Uterus (tissue), 3 donors: ENCODE measurements at regions not wholly inside any gene's neighbourhood (a gene's known extent, or its start where the extent isn't known, plus 50 kb on each side); places are given as distances from the start of the nearest gene placed in this dataset.

ENCODE experiments used
- DNase-seq, 2 donors: peaks; one replicate each; pipeline ENCODE4 v3.0.0-alpha.2; 2019 to 2020
- H3K27ac ChIP-seq, 2 donors: fragments of 200-600 bp; sonication (generic); 1 replicate in 1 of 2; 2 replicates in 1 of 2; pipeline ENCODE4 v1.5.1; 2016 to 2018
- H3K27me3 ChIP-seq, 2 donors: fragments of 200-600 bp; sonication (generic); one replicate each; pipeline ENCODE4 v1.5.1; 2018 to 2019; ENCODE audit warnings: control low read depth in 1 of 2
- H3K36me3 ChIP-seq, 2 donors: fragments of 200-600 bp; sonication (generic); one replicate each; pipeline ENCODE4 v1.5.1; 2019; ENCODE audit warnings: control low read depth in 1 of 2
- H3K4me1 ChIP-seq, 2 donors: fragments of 200-600 bp; sonication (generic); one replicate each; pipeline ENCODE4 v1.5.1; 2018 to 2019; ENCODE audit warnings: control low read depth in 1 of 2
- H3K4me3 ChIP-seq, 2 donors: fragments of 200-600 bp; sonication (generic); 1 replicate in 1 of 2; 2 replicates in 1 of 2; pipeline ENCODE4 v1.5.1; 2018 to 2019; ENCODE audit warnings: mild to moderate bottlenecking in 1 of 2
- H3K9me3 ChIP-seq, 2 donors: fragments of 200-600 bp; sonication (generic); one replicate each; pipeline ENCODE4 v1.5.1; 2019; ENCODE audit warnings: control low read depth in 1 of 2
- POLR2A ChIP-seq, 2 donors: fragments of 450-650 bp; IDR thresholded peaks; one replicate each; pipeline ENCODE4 v1.6.1; 2016; ENCODE audit warnings: antibody characterized with exemption in 2 of 2, mild to moderate bottlenecking in 1 of 2, moderate library complexity in 1 of 2
- intact Hi-C: fragments of 100-400 bp; cut with DNase I; formaldehyde crosslinking; loops from one replicate; pipeline ENCODE4 v1.15.1; 2023; ENCODE audit warnings: low total_unique reads
- TF ChIP-seq, protein P1 (sequence below), 4 experiments: fragments of 200-600 bp in 2 of 4; fragments of 450-650 bp in 2 of 4; sonication (generic) in 2 of 4; IDR thresholded peaks; one replicate each; pipeline ENCODE4 v1.5.1; 2016 to 2019; ENCODE audit warnings: antibody characterized with exemption in 4 of 4, mild to moderate bottlenecking in 2 of 4, moderate library complexity in 1 of 4
- donor health status: DM: yes; HTN: yes; CAD: no.

DNA sequence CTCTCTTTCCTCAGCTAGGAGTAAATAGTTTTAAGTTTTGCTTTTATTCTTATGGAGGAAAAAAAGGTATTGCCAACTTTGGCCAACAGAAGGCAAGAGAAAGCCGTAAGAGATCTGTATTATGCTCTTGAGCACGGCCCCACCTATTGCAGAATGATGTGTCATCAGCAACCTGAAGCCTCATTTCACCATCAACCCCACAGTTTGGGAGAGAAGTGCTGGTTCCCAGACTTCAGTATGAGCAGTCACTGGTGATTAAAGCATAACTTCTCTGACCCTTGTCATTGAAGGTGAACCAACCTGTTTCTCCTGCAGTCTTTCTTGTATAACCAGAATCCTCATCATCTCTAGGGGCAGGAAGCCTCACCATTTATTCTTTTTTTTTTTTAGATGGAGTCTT, 100.2 kb downstream of the SIPA1L2 start:
- H3K27ac ChIP-seq, result no peak overlapping the region
- no peaks in the 10 kb centered on the region for H3K4me1 ChIP-seq
- H3K9me3 ChIP-seq, result no peaks in the 10 kb centered on the region
- no peaks in the 10 kb centered on the region for H3K36me3 ChIP-seq
- no peak overlapping the region for H3K4me3 ChIP-seq
- intact Hi-C loops, result no loop called here
- H3K27me3 ChIP-seq, result no peaks in the 10 kb centered on the region
- TF ChIP-seq, protein P1, sequence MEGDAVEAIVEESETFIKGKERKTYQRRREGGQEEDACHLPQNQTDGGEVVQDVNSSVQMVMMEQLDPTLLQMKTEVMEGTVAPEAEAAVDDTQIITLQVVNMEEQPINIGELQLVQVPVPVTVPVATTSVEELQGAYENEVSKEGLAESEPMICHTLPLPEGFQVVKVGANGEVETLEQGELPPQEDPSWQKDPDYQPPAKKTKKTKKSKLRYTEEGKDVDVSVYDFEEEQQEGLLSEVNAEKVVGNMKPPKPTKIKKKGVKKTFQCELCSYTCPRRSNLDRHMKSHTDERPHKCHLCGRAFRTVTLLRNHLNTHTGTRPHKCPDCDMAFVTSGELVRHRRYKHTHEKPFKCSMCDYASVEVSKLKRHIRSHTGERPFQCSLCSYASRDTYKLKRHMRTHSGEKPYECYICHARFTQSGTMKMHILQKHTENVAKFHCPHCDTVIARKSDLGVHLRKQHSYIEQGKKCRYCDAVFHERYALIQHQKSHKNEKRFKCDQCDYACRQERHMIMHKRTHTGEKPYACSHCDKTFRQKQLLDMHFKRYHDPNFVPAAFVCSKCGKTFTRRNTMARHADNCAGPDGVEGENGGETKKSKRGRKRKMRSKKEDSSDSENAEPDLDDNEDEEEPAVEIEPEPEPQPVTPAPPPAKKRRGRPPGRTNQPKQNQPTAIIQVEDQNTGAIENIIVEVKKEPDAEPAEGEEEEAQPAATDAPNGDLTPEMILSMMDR (IDR thresholded peaks at IDR 0.05), result no peak
- DNase-seq, result no peak

- TF ChIP-seq POLR2A (IDR thresholded peaks at IDR 0.05), result no peak
- TF ChIP-seq, protein P1 (IDR thresholded peaks at IDR 0.05), result no peak
- no peak overlapping the region for H3K27ac ChIP-seq
- no peaks in the 10 kb centered on the region for H3K27me3 ChIP-seq
- no peak for DNase-seq
- no peaks in the 10 kb centered on the region for H3K9me3 ChIP-seq
- intact Hi-C loops, result no loop called here
- H3K4me3 ChIP-seq, result no peak overlapping the region
- H3K4me1 ChIP-seq, result no peaks in the 10 kb centered on the region
- H3K36me3 ChIP-seq, result no peaks in the 10 kb centered on the region
Observed at GRCh38 chr1:232528472-232529089, 101.4 kb downstream of the SIPA1L2 start.

DNA sequence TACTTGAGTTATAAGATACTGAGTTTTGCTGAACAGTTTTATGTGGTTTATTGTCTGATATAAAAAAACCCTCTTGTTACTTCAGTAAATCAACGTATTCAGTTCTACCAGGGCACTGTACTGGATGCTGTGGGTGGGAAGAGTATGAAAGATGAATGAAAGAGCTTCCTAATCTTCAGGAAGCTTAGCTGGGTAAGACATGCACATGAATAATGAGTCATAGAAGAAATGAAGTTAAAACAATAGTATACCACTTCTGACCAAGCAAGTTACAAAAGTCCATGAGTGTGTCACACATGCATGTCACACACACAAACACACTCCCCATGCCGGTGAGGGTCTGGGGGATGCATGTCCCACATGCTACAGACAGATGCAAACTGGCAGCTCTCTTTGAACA, 105.9 kb downstream of the SIPA1L2 start:
- Histone ChIP-seq H3K9me3 (no peaks in the 10 kb centered on the region), H3K36me3 (no peaks in the 10 kb centered on the region), H3K4me1 (no peaks in the 10 kb centered on the region), H3K27ac (no peak overlapping the region), H3K4me3 (no peak overlapping the region), H3K27me3 (no peaks in the 10 kb centered on the region)
- intact Hi-C loops, result no loop called here
- TF ChIP-seq, protein P1 (IDR thresholded peaks at IDR 0.05), result no peak
- TF ChIP-seq POLR2A (IDR thresholded peaks at IDR 0.05), result no peak
- no peak for DNase-seq

DNA sequence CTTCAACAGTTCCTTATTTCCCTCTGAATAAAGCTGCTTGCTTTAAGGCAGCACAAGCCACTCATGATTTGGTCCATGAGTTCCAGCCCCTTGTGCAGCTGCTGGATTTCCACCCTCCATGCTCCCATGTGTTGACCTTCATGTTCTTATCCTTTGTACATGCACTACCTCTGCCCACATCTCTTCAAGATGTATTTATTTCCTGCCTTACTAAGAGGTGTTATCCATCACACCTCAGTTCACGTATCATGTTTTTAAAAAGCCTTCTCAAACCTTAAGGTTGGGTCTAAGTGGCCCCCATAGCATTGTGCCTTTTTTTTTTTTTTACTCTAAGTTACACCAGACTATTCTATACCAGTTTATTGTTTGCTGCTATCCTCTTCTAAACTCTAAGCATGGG, 107.7 kb downstream of the SIPA1L2 start:
- intact Hi-C loops, result no loop called here
- Histone ChIP-seq H3K4me1 (no peaks in the 10 kb centered on the region), H3K27ac (no peak overlapping the region), H3K36me3 (no peaks in the 10 kb centered on the region), H3K4me3 (no peak overlapping the region), H3K27me3 (no peaks in the 10 kb centered on the region), H3K9me3 (no peaks in the 10 kb centered on the region)
- TF ChIP-seq POLR2A (IDR thresholded peaks at IDR 0.05), result no peak
- TF ChIP-seq, protein P1 (IDR thresholded peaks at IDR 0.05), result no peak
- DNase-seq, result no peak

DNA sequence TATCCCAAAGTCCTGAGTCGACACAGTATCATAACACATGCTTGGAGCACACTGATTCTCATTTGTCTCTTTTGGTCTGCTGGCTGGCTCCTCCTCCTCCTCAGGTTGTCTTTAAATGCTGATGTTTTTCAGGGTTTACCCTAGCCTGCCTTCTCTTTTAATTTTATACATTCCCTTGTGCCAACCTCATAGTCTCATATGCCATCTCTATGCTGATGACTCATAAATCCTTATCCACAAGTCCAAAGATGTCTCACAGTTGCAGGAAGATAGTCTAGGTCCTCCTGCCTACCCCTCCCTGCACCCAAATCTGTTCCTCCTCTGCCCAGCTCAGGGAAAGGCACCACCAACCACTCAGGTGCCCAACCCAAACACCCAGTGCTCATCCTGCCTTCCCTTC, 108.3 kb downstream of the SIPA1L2 start:
- H3K4me1 ChIP-seq, result no peaks in the 10 kb centered on the region
- no peaks in the 10 kb centered on the region for H3K9me3 ChIP-seq
- no peak overlapping the region for H3K4me3 ChIP-seq
- DNase-seq, result no peak
- TF ChIP-seq, protein P1 (IDR thresholded peaks at IDR 0.05), result no peak
- no peak for TF ChIP-seq POLR2A (IDR thresholded peaks at IDR 0.05)
- H3K27ac ChIP-seq, result no peak overlapping the region
- no peaks in the 10 kb centered on the region for H3K36me3 ChIP-seq
- no peaks in the 10 kb centered on the region for H3K27me3 ChIP-seq
- intact Hi-C loops, result no loop called here
